ENCODE measurements at regions not wholly inside any gene's neighbourhood (a gene's known extent, or its start where the extent isn't known, plus 50 kb on each side); places are given as distances from the start of the nearest gene placed in this dataset.
A peak's percentile ranks its signal among the peaks of the same experiment; 100 is the strongest.

- H3K4me1 ChIP-seq (ENCODE audit: control insufficient read depth, insufficient read depth, low read length): no peaks in the 10 kb centered on the region
- no peaks in the 10 kb centered on the region for H3K27me3 ChIP-seq (ENCODE audit: control insufficient read depth, insufficient read depth, low read length)
- H3K27ac ChIP-seq (ENCODE audit: low read length): no peak overlapping the region
- no peak for DNase-seq
- no peak overlapping the region for H3K4me3 ChIP-seq (ENCODE audit: low read length)
- WGBS (ENCODE audit: insufficient coverage): 83% methylated on average over 3 of the region's 4 CpGs
- no peaks in the 10 kb centered on the region for H3K36me3 ChIP-seq (ENCODE audit: control insufficient read depth, insufficient read depth, low read length)
- no peaks in the 10 kb centered on the region for H3K9me3 ChIP-seq (replicated peaks; ENCODE audit: control insufficient read depth, low read depth, low read length)
Measured at GRCh38 chr1:214918745-214919144, 163.8 kb upstream of the KCNK2 start.

GRCh38 chr1:214920337-214920736 lies 162.2 kb upstream of the KCNK2 start:
- Histone ChIP-seq H3K4me1 (ENCODE audit: control insufficient read depth, insufficient read depth, low read length) (no peaks in the 10 kb centered on the region), H3K36me3 (ENCODE audit: control insufficient read depth, insufficient read depth, low read length) (no peaks in the 10 kb centered on the region), H3K9me3 (replicated peaks; ENCODE audit: control insufficient read depth, low read depth, low read length) (no peaks in the 10 kb centered on the region), H3K27me3 (ENCODE audit: control insufficient read depth, insufficient read depth, low read length) (no peaks in the 10 kb centered on the region), H3K4me3 (ENCODE audit: low read length) (no peak overlapping the region), H3K27ac (ENCODE audit: low read length) (no peak overlapping the region)
- WGBS (ENCODE audit: insufficient coverage): no CpG with 5 or more reads among the region's 2 CpGs
- peak; percentile 8 for DNase-seq

DNA sequence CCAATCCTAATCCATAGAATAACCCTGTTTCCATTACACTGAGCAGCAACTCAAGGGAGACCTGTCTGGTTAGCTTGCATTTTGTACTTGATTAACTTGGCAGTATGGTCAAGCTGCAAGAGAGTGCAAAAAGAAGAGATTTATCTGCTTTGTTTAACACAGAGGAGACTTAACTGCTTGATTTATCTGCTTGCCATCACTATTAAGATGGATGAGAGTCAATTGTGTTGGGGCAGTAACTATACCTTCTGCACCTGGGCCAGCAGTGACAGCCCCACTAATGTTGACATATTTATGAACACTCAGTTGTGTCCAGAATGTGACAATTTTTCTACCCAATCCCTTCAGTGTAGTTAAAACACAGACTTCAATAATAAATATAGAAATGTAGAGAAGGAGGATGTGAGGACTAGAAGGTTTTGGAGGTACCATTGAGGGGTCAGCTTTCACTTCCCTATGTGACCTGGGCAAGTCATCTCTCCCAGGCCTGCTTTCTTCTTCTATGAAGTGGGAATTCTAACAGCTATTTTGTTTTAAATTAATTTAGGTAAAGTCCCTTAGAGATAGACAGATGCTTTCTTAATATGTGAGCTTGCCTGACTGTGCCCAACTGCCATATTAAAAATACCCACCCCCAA lies 159.1 kb upstream of the KCNK2 start:
- H3K36me3 ChIP-seq (ENCODE audit: control insufficient read depth, insufficient read depth, low read length): no peaks in the 10 kb centered on the region
- DNase-seq: no peak
- H3K9me3 ChIP-seq (replicated peaks; ENCODE audit: control insufficient read depth, low read depth, low read length): no peaks in the 10 kb centered on the region

DNA sequence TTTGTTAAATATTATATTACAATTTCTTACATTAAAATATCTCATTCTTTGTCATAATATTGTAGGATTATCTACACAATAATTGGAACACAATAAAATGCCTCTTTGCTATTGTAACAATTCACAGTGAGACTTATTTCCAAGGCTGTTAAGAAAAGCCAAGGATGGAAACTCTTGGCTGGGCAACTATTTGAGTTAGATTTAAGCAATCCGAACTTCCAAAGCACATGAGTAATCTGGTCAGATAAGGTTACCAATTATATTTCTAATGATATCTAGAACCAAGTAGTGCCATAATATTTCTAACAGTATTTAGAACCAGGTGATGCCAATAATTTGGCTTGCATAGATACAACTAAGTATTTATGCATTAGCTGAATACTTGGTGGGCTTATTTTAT lies 154.7 kb upstream of the KCNK2 start:
- H3K36me3 ChIP-seq (ENCODE audit: control insufficient read depth, insufficient read depth, low read length): no peaks in the 10 kb centered on the region
- no CpG with 5 or more reads among the region's 1 CpG for WGBS (ENCODE audit: insufficient coverage)
- H3K9me3 ChIP-seq (replicated peaks; ENCODE audit: control insufficient read depth, low read depth, low read length): no peaks in the 10 kb centered on the region
- no peaks in the 10 kb centered on the region for H3K4me1 ChIP-seq (ENCODE audit: control insufficient read depth, insufficient read depth, low read length)
- no peak for DNase-seq
- H3K27ac ChIP-seq (ENCODE audit: low read length): no peak overlapping the region
- H3K27me3 ChIP-seq (ENCODE audit: control insufficient read depth, insufficient read depth, low read length): no peaks in the 10 kb centered on the region
- no peak overlapping the region for H3K4me3 ChIP-seq (ENCODE audit: low read length)

More for the DNA sequence above, 159.1 kb upstream of the KCNK2 start:
- Histone ChIP-seq H3K4me3 (ENCODE audit: low read length) (no peak overlapping the region), H3K27me3 (ENCODE audit: control insufficient read depth, insufficient read depth, low read length) (no peaks in the 10 kb centered on the region), H3K27ac (ENCODE audit: low read length) (no peak overlapping the region), H3K4me1 (ENCODE audit: control insufficient read depth, insufficient read depth, low read length) (no peaks in the 10 kb centered on the region)

DNA sequence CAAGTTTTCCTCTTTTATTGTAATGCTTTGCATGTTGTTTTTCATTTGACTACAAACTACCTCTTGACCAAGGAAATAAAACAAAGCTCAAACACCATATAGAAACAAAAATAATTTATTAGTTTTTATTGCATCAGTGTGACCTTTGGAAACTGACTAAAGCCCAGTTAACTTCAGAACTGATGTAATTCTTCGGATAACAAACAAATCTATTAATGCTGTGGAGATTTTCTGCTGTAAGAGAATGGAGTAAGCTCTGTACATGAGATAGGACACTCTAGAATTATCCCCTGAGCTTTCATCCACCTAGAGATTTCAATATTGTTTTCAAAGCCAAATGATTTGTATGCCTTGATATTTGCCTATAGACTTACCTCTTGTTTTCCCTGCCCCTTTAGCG lies 154.0 kb upstream of the KCNK2 start:
- Histone ChIP-seq H3K27ac (ENCODE audit: low read length) (no peak overlapping the region), H3K9me3 (replicated peaks; ENCODE audit: control insufficient read depth, low read depth, low read length) (no peaks in the 10 kb centered on the region), H3K4me3 (ENCODE audit: low read length) (no peak overlapping the region), H3K4me1 (ENCODE audit: control insufficient read depth, insufficient read depth, low read length) (no peaks in the 10 kb centered on the region), H3K36me3 (ENCODE audit: control insufficient read depth, insufficient read depth, low read length) (no peaks in the 10 kb centered on the region), H3K27me3 (ENCODE audit: control insufficient read depth, insufficient read depth, low read length) (no peaks in the 10 kb centered on the region)
- no peak for DNase-seq
- no CpG with 5 or more reads among the region's 2 CpGs for WGBS (ENCODE audit: insufficient coverage)

DNA sequence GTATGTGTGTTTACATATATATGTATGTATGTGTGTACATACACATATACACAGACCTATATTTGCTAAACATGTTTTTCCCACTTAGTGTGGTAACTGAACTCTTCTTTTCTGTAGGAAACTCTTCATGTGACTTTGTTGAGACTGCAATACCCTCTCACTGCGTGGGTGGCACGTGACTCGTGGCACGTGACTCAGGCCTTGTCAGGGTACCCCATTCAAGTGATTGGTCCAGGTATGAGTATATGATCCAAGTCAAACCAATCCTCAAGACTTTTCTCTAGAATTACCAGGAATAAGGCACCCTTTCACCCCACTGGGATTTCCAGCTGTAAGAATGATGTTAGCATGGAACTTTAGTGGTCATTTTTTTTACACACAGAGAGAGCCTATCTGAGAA lies 149.2 kb upstream of the KCNK2 start:
- Histone ChIP-seq H3K9me3 (replicated peaks; ENCODE audit: control insufficient read depth, low read depth, low read length) (no peaks in the 10 kb centered on the region), H3K27me3 (ENCODE audit: control insufficient read depth, insufficient read depth, low read length) (no peaks in the 10 kb centered on the region), H3K4me1 (ENCODE audit: control insufficient read depth, insufficient read depth, low read length) (no peaks in the 10 kb centered on the region), H3K36me3 (ENCODE audit: control insufficient read depth, insufficient read depth, low read length) (no peaks in the 10 kb centered on the region), H3K4me3 (ENCODE audit: low read length) (no peak overlapping the region), H3K27ac (ENCODE audit: low read length) (no peak overlapping the region)
- no CpG with 5 or more reads among the region's 4 CpGs for WGBS (ENCODE audit: insufficient coverage)
- no peak for DNase-seq

- H3K27me3 ChIP-seq (ENCODE audit: control insufficient read depth, insufficient read depth, low read length): no peaks in the 10 kb centered on the region
- WGBS (ENCODE audit: insufficient coverage): 26% methylated on average over 5 of the region's 6 CpGs
- no peak overlapping the region for H3K4me3 ChIP-seq (ENCODE audit: low read length)
- H3K9me3 ChIP-seq (replicated peaks; ENCODE audit: control insufficient read depth, low read depth, low read length): no peaks in the 10 kb centered on the region
- H3K4me1 ChIP-seq (ENCODE audit: control insufficient read depth, insufficient read depth, low read length): no peaks in the 10 kb centered on the region
- H3K36me3 ChIP-seq (ENCODE audit: control insufficient read depth, insufficient read depth, low read length): no peaks in the 10 kb centered on the region
- peak; percentile 23 for DNase-seq
- no peak overlapping the region for H3K27ac ChIP-seq (ENCODE audit: low read length)
Measured at GRCh38 chr1:214934045-214934444, 148.5 kb upstream of the KCNK2 start.

GRCh38 chr1:214935258-214935657 lies 147.3 kb upstream of the KCNK2 start:
- H3K9me3 ChIP-seq (replicated peaks; ENCODE audit: control insufficient read depth, low read depth, low read length): no peaks in the 10 kb centered on the region
- H3K27me3 ChIP-seq (ENCODE audit: control insufficient read depth, insufficient read depth, low read length): no peaks in the 10 kb centered on the region
- no CpG with 5 or more reads among the region's 1 CpG for WGBS (ENCODE audit: insufficient coverage)
- no peaks in the 10 kb centered on the region for H3K4me1 ChIP-seq (ENCODE audit: control insufficient read depth, insufficient read depth, low read length)
- no peaks in the 10 kb centered on the region for H3K36me3 ChIP-seq (ENCODE audit: control insufficient read depth, insufficient read depth, low read length)
- no peak for DNase-seq
- H3K27ac ChIP-seq (ENCODE audit: low read length): no peak overlapping the region
- H3K4me3 ChIP-seq (ENCODE audit: low read length): no peak overlapping the region

DNA sequence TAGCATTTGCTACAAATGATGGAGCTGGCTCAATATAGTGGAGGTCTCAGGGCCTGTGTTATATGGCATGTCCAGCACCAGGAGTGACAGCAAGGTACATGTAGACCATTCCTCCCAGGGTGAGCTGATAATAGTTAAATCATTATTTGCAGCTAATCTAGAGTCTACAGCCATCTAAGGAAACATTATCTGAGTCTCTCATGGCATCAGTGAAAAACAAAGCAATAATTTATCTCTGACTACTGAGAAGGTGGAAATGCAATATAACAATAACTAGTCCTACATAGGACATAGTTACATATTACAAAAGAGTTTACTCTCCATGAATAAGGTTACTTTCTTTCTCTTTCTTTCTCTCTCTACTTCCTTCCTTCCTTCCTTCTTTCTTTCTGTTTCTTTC lies 143.4 kb upstream of the KCNK2 start:
- H3K4me1 ChIP-seq (ENCODE audit: control insufficient read depth, insufficient read depth, low read length): no peaks in the 10 kb centered on the region

DNA sequence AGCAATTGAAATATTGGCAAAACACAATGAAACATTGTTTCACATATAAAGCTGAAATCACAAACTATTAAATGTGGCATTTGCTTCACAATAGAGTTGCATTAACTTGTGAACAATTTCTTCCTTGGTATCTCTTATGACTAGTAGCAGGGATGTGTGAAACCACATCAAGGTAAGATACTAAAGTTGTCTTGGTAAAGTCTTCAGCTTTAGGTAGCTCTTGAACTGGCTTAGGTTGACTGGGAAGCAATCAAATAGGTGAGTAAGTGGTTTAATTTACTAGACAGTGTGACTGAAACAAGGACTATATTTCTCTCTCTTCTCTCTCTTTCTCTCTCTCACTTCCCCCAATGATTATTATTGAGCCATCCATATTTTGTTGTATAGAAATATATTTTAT lies 141.5 kb upstream of the KCNK2 start:
- Histone ChIP-seq H3K9me3 (replicated peaks; ENCODE audit: control insufficient read depth, low read depth, low read length) (no peaks in the 10 kb centered on the region), H3K27ac (ENCODE audit: low read length) (no peak overlapping the region), H3K4me3 (ENCODE audit: low read length) (no peak overlapping the region), H3K36me3 (ENCODE audit: control insufficient read depth, insufficient read depth, low read length) (no peaks in the 10 kb centered on the region), H3K4me1 (ENCODE audit: control insufficient read depth, insufficient read depth, low read length) (no peaks in the 10 kb centered on the region), H3K27me3 (ENCODE audit: control insufficient read depth, insufficient read depth, low read length) (no peaks in the 10 kb centered on the region)
- no peak for DNase-seq

More for the DNA sequence above, 143.4 kb upstream of the KCNK2 start:
- Histone ChIP-seq H3K36me3 (ENCODE audit: control insufficient read depth, insufficient read depth, low read length) (no peaks in the 10 kb centered on the region), H3K27ac (ENCODE audit: low read length) (no peak overlapping the region), H3K9me3 (replicated peaks; ENCODE audit: control insufficient read depth, low read depth, low read length) (no peaks in the 10 kb centered on the region), H3K27me3 (ENCODE audit: control insufficient read depth, insufficient read depth, low read length) (no peaks in the 10 kb centered on the region), H3K4me3 (ENCODE audit: low read length) (no peak overlapping the region)
- DNase-seq: no peak

DNA sequence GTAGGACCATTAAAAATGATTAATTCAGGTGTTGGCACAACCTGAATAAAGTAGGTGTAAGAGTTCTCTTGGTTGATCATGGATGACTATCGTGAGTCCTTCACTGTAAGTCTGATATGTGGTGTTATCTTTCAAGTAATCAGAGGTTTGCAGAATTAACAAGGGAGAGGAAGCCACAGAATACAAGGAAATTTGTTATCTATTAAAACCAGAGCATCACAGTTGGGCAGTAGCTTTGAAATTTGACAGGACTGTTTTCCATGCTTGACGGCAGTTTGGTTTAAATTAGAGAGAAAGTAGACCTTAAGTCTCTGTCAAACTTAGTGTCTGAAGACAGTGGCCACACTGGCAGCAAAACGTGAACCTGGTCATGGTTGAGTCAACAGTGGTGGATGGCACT lies 139.5 kb upstream of the KCNK2 start:
- 57% methylated on average over 1 of the region's 3 CpGs for WGBS (ENCODE audit: insufficient coverage)
- no peaks in the 10 kb centered on the region for H3K9me3 ChIP-seq (replicated peaks; ENCODE audit: control insufficient read depth, low read depth, low read length)
- no peaks in the 10 kb centered on the region for H3K4me1 ChIP-seq (ENCODE audit: control insufficient read depth, insufficient read depth, low read length)
- H3K4me3 ChIP-seq (ENCODE audit: low read length): no peak overlapping the region
- H3K36me3 ChIP-seq (ENCODE audit: control insufficient read depth, insufficient read depth, low read length): no peaks in the 10 kb centered on the region
- no peak for DNase-seq
- H3K27me3 ChIP-seq (ENCODE audit: control insufficient read depth, insufficient read depth, low read length): no peaks in the 10 kb centered on the region
- no peak overlapping the region for H3K27ac ChIP-seq (ENCODE audit: low read length)

Measured in muscle of leg (tissue), 3 donors.